HEK293 (cell line): ENCODE measurements at regions not wholly inside any gene's neighbourhood (a gene's known extent, or its start where the extent isn't known, plus 50 kb on each side); places are given as distances from the start of the nearest gene placed in this dataset.

Experiments used
- FEZF1 ChIP-seq: fragments of 450-650 bp; formaldehyde crosslinking; IDR thresholded peaks from 2 replicates; pipeline ENCODE4 v1.5.1; 2016; ENCODE audit warnings: missing biosample characterization, missing genetic modification characterization
- GLIS2 ChIP-seq: fragments of 450-650 bp; formaldehyde crosslinking; IDR thresholded peaks from 2 replicates; pipeline ENCODE4 v1.5.1; 2016; ENCODE audit warnings: missing biosample characterization, missing genetic modification characterization
- HOXA7 ChIP-seq: sonication (generic); formaldehyde crosslinking; IDR thresholded peaks from 2 replicates; pipeline ENCODE4 v1.8.1; 2022; ENCODE audit warnings: missing genetic modification reagents, borderline replicate concordance
- REPIN1 ChIP-seq: fragments of 450-650 bp; formaldehyde crosslinking; IDR thresholded peaks from 2 replicates; pipeline ENCODE4 v1.5.1; 2017; ENCODE audit warnings: missing biosample characterization, missing genetic modification characterization, low read depth
- SCRT1 ChIP-seq: fragments of 450-650 bp; formaldehyde crosslinking; IDR thresholded peaks from 2 replicates; pipeline ENCODE4 v1.5.1; 2016; ENCODE audit warnings: missing biosample characterization, missing genetic modification characterization, borderline replicate concordance
- TCF7L2 ChIP-seq: IDR thresholded peaks from 2 replicates; pipeline ENCODE4 v1.6.1; 2011; ENCODE audit warnings: low read depth, mild to moderate bottlenecking, inconsistent platforms, low read length, moderate library complexity, borderline replicate concordance
- ZBTB1 ChIP-seq: fragments of 450-650 bp; formaldehyde crosslinking; IDR thresholded peaks from 2 replicates; pipeline ENCODE4 v1.5.1; 2016; ENCODE audit warnings: missing biosample characterization, missing genetic modification characterization
- ZBTB21 ChIP-seq: fragments of 450-650 bp; formaldehyde crosslinking; IDR thresholded peaks from 2 replicates; pipeline ENCODE4 v1.5.1; 2017; ENCODE audit warnings: missing biosample characterization, missing genetic modification characterization
- ZBTB48 ChIP-seq: fragments of 450-650 bp; formaldehyde crosslinking; IDR thresholded peaks from 2 replicates; pipeline ENCODE4 v1.5.1; 2016; ENCODE audit warnings: missing biosample characterization, missing genetic modification characterization
- ZNF10 ChIP-seq: fragments of 450-650 bp; formaldehyde crosslinking; IDR thresholded peaks from 2 replicates; pipeline ENCODE4 v1.5.1; 2017; ENCODE audit warnings: missing biosample characterization, missing genetic modification characterization
- ZNF133 ChIP-seq: fragments of 450-650 bp; formaldehyde crosslinking; IDR thresholded peaks from 2 replicates; pipeline ENCODE4 v1.5.1; 2016; ENCODE audit warnings: missing biosample characterization, missing genetic modification characterization
- ZNF19 ChIP-seq: fragments of 450-650 bp; formaldehyde crosslinking; IDR thresholded peaks from 2 replicates; pipeline ENCODE4; 2016; ENCODE audit warnings: missing biosample characterization, missing genetic modification characterization, low read depth
- ZNF324 ChIP-seq: fragments of 450-650 bp; formaldehyde crosslinking; IDR thresholded peaks from 2 replicates; pipeline ENCODE4 v1.5.1; 2016; ENCODE audit warnings: missing biosample characterization, missing genetic modification characterization
- ZNF37A ChIP-seq: fragments of 450-650 bp; IDR thresholded peaks from 2 replicates; pipeline ENCODE4 v1.5.1; 2018; ENCODE audit warnings: missing biosample characterization, missing genetic modification characterization
- ZNF391 ChIP-seq: fragments of 450-650 bp; formaldehyde crosslinking; IDR thresholded peaks from 2 replicates; pipeline ENCODE4 v1.5.1; 2016; ENCODE audit warnings: low read depth, missing biosample characterization, missing genetic modification characterization, borderline replicate concordance
- ZNF404 ChIP-seq: fragments of 450-650 bp; formaldehyde crosslinking; IDR thresholded peaks from 2 replicates; pipeline ENCODE4 v1.5.1; 2017; ENCODE audit warnings: missing biosample characterization, missing genetic modification characterization
- ZNF629 ChIP-seq: fragments of 450-650 bp; formaldehyde crosslinking; IDR thresholded peaks from 2 replicates; pipeline ENCODE4 v1.5.1; 2017; ENCODE audit warnings: missing biosample characterization, missing genetic modification characterization
- TF ChIP-seq, protein P1 (sequence below): sonication (generic); formaldehyde crosslinking; IDR thresholded peaks from 2 replicates; pipeline ENCODE4 v1.8.1; 2022; ENCODE audit warnings: mild to moderate bottlenecking, moderate library complexity, missing genetic modification reagents
- TF ChIP-seq, protein P2 (sequence below): fragments of 450-650 bp; formaldehyde crosslinking; IDR thresholded peaks from 2 replicates; pipeline ENCODE4 v1.5.1; 2017; ENCODE audit warnings: missing biosample characterization, missing genetic modification characterization
- TF ChIP-seq, protein P3 (sequence below): fragments of 450-650 bp; formaldehyde crosslinking; IDR thresholded peaks from 2 replicates; pipeline ENCODE4 v1.5.1; 2017; ENCODE audit warnings: missing biosample characterization, missing genetic modification characterization
- TF ChIP-seq, protein P4 (sequence below): fragments of 450-650 bp; formaldehyde crosslinking; IDR thresholded peaks from 2 replicates; pipeline ENCODE4 v1.5.1; 2016; ENCODE audit warnings: missing biosample characterization, missing genetic modification characterization
- TF ChIP-seq, protein P5 (sequence below): fragments of 450-650 bp; formaldehyde crosslinking; optimal IDR thresholded peaks from 2 replicates; pipeline ENCODE3; 2016; ENCODE audit warnings: missing biosample characterization, mild to moderate bottlenecking, missing genetic modification characterization
- TF ChIP-seq, protein P6 (sequence below): fragments of 450-650 bp; formaldehyde crosslinking; IDR thresholded peaks from 2 replicates; pipeline ENCODE4 v1.5.0; 2017; ENCODE audit warnings: missing biosample characterization, missing genetic modification characterization, borderline replicate concordance

DNA sequence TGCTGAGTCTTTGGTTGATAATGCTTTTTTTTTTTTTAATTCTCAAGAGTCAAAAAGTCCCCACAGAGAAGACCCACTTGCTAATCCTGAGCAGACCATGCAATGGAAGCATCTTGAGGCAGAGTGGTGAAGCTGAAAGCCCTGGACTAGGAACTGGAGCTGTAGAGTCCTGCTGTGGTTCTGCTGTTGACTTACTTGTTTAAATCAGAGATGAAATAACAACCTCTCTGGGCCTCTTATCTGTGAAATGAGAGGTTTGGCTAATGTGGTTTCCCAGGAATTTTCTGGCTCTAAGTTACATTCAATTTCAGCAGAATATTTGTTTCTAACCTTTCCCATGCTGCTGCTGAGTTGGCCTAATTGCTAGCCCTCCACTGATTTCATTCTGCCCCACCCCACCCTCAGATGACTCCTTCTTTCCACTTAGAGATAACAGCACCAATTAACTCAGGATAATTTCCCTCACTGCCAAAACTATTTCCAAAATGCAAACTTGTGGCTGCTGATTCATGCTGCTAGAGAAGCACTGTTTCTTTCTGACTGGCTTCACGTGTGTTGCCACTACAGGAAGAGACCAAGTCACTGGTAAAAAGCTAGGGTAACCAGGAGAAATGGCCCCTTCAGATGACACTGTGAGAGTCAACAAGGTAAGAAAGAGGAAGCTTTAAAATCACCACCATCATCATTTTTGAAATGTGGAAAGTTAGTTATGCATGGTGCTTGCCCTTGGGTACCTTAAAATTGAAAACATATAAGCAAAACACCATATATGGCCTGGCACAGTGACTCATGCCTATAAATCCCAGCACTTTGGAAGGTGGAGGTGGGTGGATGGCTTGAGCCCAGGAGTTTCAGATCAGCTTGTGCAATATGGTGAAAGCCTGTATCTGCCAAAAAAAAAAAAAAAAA, 326.4 kb downstream of the DCHS2 start (continued):
- TF ChIP-seq ZNF324, result no peak; the same call in 1 of the 2 replicates
- TF ChIP-seq, protein P1, sequence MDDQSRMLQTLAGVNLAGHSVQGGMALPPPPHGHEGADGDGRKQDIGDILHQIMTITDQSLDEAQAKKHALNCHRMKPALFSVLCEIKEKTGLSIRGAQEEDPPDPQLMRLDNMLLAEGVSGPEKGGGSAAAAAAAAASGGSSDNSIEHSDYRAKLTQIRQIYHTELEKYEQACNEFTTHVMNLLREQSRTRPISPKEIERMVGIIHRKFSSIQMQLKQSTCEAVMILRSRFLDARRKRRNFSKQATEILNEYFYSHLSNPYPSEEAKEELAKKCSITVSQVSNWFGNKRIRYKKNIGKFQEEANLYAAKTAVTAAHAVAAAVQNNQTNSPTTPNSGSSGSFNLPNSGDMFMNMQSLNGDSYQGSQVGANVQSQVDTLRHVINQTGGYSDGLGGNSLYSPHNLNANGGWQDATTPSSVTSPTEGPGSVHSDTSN (CRISPR knock-in tag), result no peak
- TF ChIP-seq, protein P2, sequence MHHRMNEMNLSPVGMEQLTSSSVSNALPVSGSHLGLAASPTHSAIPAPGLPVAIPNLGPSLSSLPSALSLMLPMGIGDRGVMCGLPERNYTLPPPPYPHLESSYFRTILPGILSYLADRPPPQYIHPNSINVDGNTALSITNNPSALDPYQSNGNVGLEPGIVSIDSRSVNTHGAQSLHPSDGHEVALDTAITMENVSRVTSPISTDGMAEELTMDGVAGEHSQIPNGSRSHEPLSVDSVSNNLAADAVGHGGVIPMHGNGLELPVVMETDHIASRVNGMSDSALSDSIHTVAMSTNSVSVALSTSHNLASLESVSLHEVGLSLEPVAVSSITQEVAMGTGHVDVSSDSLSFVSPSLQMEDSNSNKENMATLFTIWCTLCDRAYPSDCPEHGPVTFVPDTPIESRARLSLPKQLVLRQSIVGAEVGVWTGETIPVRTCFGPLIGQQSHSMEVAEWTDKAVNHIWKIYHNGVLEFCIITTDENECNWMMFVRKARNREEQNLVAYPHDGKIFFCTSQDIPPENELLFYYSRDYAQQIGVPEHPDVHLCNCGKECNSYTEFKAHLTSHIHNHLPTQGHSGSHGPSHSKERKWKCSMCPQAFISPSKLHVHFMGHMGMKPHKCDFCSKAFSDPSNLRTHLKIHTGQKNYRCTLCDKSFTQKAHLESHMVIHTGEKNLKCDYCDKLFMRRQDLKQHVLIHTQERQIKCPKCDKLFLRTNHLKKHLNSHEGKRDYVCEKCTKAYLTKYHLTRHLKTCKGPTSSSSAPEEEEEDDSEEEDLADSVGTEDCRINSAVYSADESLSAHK, result peak; percentile 92
- TF ChIP-seq ZNF391 (tag by site-specific recombination), result peak; percentile 82; the same call in 1 of the 2 replicates
- no peak for TF ChIP-seq GLIS2 (tag by site-specific recombination)
- TF ChIP-seq ZNF133 (tag by site-specific recombination), result no peak
- TF ChIP-seq FEZF1 (tag by site-specific recombination), result peak; percentile 58
- peak; percentile 59; the same call in 1 of the 2 replicates for TF ChIP-seq ZBTB21 (tag by site-specific recombination)
- TF ChIP-seq SCRT1 (tag by site-specific recombination), result 0 out of 2 replicates have a peak, but pooled peaks have one; percentile 27
- no peak for TF ChIP-seq ZBTB48
- TF ChIP-seq ZNF37A (tag by site-specific recombination), result no peak
- no peak for TF ChIP-seq REPIN1
- TF ChIP-seq, protein P3, sequence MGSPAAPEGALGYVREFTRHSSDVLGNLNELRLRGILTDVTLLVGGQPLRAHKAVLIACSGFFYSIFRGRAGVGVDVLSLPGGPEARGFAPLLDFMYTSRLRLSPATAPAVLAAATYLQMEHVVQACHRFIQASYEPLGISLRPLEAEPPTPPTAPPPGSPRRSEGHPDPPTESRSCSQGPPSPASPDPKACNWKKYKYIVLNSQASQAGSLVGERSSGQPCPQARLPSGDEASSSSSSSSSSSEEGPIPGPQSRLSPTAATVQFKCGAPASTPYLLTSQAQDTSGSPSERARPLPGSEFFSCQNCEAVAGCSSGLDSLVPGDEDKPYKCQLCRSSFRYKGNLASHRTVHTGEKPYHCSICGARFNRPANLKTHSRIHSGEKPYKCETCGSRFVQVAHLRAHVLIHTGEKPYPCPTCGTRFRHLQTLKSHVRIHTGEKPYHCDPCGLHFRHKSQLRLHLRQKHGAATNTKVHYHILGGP, result no peak
- TF ChIP-seq ZBTB1 (tag by site-specific recombination), result peak; percentile 79
- TF ChIP-seq, protein P4, sequence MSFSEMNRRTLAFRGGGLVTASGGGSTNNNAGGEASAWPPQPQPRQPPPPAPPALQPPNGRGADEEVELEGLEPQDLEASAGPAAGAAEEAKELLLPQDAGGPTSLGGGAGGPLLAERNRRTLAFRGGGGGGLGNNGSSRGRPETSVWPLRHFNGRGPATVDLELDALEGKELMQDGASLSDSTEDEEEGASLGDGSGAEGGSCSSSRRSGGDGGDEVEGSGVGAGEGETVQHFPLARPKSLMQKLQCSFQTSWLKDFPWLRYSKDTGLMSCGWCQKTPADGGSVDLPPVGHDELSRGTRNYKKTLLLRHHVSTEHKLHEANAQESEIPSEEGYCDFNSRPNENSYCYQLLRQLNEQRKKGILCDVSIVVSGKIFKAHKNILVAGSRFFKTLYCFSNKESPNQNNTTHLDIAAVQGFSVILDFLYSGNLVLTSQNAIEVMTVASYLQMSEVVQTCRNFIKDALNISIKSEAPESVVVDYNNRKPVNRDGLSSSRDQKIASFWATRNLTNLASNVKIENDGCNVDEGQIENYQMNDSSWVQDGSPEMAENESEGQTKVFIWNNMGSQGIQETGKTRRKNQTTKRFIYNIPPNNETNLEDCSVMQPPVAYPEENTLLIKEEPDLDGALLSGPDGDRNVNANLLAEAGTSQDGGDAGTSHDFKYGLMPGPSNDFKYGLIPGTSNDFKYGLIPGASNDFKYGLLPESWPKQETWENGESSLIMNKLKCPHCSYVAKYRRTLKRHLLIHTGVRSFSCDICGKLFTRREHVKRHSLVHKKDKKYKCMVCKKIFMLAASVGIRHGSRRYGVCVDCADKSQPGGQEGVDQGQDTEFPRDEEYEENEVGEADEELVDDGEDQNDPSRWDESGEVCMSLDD, result 0 out of 2 replicates have a peak, but pooled peaks have one; percentile 38
- peak; percentile 93 for TF ChIP-seq ZNF10
- TF ChIP-seq, protein P5, sequence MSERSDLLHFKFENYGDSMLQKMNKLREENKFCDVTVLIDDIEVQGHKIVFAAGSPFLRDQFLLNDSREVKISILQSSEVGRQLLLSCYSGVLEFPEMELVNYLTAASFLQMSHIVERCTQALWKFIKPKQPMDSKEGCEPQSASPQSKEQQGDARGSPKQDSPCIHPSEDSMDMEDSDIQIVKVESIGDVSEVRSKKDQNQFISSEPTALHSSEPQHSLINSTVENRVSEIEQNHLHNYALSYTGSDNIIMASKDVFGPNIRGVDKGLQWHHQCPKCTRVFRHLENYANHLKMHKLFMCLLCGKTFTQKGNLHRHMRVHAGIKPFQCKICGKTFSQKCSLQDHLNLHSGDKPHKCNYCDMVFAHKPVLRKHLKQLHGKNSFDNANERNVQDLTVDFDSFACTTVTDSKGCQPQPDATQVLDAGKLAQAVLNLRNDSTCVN (tag by site-specific recombination), result no peak
- no peak for TF ChIP-seq ZNF19
- TF ChIP-seq ZNF404 (tag by site-specific recombination), result no peak
- TF ChIP-seq TCF7L2, result no peak
- no peak for TF ChIP-seq HOXA7 (CRISPR knock-in tag)
- TF ChIP-seq, protein P6, sequence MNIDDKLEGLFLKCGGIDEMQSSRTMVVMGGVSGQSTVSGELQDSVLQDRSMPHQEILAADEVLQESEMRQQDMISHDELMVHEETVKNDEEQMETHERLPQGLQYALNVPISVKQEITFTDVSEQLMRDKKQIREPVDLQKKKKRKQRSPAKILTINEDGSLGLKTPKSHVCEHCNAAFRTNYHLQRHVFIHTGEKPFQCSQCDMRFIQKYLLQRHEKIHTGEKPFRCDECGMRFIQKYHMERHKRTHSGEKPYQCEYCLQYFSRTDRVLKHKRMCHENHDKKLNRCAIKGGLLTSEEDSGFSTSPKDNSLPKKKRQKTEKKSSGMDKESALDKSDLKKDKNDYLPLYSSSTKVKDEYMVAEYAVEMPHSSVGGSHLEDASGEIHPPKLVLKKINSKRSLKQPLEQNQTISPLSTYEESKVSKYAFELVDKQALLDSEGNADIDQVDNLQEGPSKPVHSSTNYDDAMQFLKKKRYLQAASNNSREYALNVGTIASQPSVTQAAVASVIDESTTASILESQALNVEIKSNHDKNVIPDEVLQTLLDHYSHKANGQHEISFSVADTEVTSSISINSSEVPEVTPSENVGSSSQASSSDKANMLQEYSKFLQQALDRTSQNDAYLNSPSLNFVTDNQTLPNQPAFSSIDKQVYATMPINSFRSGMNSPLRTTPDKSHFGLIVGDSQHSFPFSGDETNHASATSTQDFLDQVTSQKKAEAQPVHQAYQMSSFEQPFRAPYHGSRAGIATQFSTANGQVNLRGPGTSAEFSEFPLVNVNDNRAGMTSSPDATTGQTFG (tag by site-specific recombination), result no peak
- TF ChIP-seq ZNF629 (tag by site-specific recombination), result peak; percentile 85
